HL-60/S4 treated with phorbol 12-myristate 13-acetate at 8.2 ng/mL for 4 days and 3 days (cell line): ENCODE measurements at regions not wholly inside any gene's neighbourhood (a gene's known extent, or its start where the extent isn't known, plus 50 kb on each side); places are given as distances from the start of the nearest gene placed in this dataset.
"Not testable (repeated sequence)": the region's sequence is repeated elsewhere in the genome, so short reads cannot be mapped to it uniquely, and the experiment has no call there.

ENCODE experiments used
- in situ Hi-C: fragments of 300-500 bp; cut with MboI; formaldehyde crosslinking; loops from 2 replicates; pipeline ENCODE4 v1.15.0; 2022; ENCODE audit warnings: low sequenced_read_pairs

DNA sequence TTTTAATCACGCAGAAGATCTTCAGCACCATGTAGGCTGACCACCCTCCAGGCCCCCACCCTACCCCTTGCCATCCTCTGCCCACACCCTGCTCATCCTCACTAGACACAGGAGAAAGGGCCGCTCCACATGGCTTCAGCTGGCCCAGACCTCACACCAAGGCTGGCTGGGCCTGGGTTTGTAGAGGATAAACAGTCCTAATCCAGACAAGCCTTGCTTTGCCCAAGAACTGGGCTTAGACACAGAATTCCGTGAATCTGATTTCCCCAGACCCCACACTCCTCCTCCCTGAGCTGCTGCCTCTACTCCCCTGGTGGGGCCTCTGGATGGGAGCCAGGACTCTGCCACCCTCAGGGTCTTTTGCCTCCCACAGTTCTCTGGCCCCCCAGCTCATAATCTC is 185.3 kb downstream of the CYP26B1 start:
- in situ Hi-C loops: no loop called here

DNA sequence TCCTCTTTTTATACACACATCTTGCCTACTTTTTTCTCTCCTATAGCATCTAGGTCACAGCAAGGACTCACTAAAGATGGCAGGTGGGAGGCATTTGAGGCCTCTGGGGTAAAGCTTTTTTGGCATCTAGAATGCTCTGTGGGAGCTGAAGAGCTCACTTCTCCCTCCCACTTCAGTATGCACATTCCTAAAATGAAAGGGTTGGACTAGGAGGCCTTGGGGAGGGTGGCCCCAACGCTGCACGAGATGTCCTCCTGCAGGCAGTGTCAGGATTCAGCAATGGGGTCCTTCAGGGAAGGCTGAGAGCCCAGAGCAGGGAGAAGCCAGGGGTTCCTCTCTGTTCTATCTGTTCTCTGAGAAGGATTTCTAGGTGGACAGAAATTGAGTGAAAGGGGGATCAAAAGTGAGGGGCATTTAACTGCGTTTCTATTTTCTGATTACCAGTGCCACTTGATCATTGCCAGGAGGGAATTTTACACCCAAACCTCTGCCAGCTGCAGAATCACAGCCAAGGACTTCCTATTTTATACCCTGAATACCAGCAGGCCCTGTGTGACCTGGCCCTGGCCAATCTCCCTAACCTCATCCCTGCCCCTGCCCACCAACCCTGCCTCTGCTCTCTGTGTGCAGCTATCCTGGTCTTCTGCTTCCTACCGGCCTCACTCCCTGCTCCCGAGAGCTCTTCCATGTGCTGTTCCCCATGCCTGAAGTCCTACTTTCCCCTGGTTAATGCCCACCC is 186.2 kb downstream of the CYP26B1 start:
- in situ Hi-C loops: no loop called here

DNA sequence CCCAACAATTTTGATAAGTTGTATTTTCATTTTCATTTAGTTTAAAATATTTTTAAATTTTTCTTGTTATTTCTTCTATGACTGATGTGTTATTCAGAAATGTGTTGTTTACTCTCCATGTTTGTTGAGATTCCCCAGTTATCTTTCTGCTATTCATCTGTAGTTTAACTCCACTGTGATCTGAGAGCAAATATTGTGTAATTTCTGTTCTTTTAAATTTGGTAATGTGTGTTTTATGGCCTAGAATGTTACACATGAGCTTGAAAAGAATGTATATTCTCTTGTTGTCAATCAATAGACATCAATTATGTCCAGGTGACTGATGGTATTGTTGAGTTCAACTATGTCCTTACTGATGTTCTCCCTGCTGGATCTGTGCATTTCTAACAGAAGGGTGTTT is 188.2 kb downstream of the CYP26B1 start:
- in situ Hi-C loops: no loop called here

DNA sequence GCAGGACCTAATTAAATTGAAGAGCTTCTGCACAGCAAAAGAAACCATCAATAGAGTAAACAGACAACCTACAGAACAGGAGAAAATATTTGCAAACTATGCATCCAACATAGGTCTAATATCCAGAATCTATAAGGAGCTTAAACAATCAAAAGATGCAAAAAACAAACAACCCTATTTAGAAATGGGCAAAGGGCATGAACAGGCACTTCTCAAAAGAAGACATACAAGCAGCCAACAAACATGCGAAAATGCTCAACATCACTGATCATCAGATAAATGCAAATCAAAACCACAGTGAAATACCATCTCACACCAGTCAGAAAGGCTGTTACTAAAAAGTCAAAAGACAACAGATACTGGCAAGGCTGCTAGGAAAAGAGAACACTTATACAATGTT is 189.2 kb downstream of the CYP26B1 start:
- in situ Hi-C loops: not testable (repeated sequence)

DNA sequence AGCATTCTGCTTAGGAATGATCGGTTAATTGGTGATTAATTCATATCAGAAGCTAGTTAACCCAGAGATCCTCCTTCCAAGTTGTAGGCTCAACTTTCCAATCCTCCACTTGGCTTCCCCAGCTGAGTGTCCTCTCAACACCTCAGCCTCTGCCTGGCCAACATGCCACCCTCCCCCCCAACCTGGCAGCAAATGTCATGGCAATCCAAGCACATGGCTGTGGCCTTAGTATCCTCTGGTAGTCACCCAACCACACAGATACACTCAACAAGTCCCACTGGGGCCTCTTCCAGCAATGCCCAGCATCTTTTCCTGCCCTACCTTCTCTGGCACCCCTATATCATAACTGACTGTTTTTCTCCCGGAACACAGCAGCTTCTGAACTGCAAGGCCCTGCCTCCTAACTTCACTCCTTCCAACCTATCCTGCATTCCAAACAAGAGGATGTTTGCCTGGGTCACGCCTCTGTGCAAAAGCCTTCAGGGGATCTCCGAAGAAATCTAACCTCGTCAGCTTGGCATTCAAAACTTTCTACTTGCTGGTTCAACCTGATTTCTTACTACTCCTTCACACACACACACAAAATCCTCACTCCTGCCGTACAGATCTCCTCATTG is 195.0 kb downstream of the CYP26B1 start:
- in situ Hi-C loops: no loop called here

DNA sequence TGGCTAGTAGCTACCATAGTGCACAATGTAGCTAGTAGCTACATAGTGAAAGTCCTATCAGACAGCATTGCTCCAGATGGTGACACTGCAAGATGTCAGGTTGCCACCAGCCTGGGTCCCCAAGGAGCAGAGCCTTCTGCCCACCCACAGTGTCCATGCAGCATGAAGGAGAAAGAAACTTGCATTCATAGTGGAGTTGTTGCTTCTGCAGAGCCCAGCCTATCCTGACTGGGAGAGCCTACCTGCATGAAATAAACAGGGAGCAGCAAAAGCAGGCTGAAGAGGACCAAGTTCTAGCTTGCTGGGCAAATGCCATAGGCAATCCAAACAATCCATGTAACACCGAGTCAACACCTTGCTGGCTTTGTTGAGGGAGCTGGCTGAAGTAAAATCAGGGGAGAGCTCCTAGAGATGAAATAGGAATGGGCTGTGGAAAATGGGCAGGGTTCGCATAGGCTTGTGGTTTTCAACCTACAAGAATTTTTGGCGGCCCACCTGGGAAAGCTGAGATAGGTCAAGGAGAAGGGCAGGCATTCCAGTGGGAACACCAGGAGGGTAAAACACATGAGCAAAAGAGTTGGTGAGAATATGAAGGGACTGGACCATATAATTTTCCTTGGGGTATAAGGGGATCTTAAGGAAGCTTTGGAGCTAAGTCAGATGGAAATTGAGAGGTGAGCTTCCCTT is 195.8 kb downstream of the CYP26B1 start:
- in situ Hi-C loops: no loop called here

DNA sequence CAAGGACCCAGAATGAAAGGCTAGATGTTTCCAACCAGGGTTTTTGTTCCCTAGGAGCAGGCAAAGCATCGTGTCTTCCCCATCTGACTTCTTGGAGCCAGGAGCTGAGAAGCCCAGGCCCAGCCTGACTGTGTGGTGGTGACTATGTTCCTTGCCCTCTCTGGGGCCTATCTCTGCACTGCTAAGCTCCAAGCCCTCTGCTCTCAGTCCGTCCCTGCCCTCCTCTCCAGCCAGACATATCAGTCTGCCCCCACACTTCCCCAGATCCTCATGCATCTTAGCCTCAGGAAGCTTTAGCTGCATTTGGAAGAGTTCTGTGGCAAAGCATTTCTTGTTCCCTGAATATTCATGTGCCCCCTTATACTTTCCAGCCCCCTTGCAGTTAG is 196.6 kb downstream of the CYP26B1 start:
- in situ Hi-C loops: no loop called here

DNA sequence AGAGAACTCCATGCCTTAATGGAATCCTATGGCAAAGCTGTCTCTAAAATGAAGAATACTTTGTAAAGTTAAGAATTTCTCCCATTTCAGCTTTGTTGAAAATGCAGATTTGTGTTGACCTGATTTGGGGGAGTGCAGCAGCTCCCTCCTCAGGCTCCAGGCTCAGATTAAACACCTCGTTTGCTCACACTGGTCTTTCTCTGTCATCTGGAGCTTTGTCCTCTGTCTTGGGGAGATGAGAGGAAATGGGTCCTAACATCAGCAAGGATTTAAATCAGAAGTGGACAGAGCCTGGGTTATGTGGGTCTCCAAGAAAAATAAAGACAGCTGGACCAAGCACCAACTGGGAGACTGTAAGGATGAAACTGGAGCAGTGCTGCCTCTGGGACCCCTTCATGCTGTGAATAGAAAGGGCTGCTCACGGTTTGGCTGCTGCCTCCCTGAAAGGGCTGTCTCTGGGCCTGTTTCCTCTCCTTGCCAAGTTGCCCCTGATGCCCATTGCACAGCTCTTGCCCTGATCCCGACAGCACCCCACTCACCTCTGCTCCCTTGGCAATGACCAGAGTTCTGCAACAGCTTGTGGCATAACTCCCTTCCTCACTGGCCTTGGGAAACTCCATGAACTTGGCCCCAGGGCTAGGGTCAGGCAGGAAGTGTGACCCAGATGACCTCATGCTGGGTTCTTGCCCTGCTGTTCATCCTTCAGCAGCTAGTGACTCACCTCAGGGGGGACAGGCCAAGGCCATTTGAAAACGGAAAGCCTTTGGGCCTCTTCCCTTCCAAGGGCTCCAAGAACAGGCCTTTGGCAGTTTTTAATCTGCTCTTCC is 197.2 kb downstream of the CYP26B1 start:
- in situ Hi-C loops: no loop called here

DNA sequence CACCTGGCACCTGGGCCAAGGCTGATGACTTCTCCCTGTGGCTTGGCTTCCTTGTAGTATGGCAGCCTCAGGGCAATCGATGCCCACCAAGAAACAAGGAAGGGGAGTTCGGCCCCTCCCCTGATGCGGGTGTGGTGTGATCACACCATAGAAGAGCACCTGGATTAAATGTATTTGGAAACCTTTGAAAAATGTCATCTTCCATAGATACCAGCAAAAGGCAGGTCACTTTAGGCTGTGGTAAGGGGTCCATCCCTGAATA is 198.2 kb downstream of the CYP26B1 start:
- in situ Hi-C loops: no loop called here

DNA sequence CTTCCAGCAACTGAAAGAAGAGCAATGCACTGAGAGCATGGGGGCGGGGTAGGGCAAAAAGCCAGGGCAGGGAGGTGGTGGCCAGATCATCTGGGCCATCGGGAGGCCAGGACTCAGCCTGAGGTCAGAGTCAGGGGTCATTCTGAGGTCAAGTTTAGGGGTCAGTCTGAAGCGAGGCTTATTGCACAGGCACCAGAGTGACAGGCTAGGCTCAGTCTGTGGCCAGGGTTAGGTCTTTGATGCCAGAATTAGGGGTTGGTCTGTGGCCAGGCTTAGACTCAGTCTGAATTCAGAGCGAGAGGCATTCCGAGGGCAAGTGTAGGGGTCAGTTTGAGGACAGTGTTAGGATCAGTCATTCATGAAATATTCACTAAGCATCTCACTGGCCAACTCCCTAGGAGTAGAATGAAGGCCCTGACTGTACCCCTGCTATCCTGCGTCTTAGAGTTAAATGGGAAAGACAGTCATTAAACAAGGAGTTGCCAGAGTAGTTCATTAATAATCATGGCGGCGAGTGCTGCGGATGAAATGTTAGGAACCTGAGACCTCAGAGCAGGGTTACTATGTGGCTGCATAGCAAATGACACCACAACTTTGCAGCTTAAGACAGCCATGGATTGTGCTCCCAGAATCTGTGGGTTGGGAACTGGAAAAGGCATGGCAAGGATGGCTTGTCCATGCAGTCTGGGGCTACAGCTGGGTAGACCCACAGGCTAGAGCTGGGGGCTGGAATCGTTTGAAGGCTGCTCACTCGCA is 198.7 kb downstream of the CYP26B1 start:
- in situ Hi-C loops: no loop called here

DNA sequence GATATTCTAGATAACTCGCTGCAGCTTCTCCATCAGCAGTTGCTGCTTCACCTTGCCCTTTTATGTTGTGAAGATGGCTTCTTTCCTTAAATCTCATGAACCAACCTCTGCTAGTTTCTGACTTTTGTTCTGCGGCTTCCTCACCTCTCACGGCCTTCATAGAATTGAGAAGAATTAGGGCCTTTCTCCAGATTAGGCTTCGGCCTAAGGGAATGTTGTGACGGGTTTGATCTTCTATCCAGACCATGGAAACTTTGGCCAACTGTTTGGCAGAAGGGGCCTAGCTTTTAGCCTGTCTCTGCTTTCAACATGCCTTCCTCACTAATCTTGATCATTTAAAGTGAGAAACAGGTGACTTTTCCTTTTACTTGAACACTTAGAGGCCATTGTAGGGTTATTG is 199.9 kb downstream of the CYP26B1 start:
- in situ Hi-C loops: no loop called here

DNA sequence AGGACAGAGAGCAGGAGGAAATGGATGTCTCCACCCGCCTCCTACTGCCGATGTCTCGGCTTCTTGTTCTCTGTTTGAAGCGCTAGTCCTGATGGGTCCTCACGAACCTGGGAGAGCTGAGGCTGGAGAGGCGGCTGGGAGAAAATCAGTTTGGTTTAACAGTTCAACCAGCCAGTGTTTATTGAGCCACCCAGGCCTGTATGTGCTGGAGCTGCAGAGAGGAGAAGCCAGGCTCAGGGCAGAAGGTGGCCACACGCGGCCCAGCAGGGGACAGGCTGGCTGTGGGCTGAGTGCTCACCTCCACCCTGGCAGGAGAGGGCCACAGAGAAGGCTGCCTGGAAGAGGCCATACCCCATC is 202.1 kb downstream of the CYP26B1 start:
- in situ Hi-C loops: no loop called here

DNA sequence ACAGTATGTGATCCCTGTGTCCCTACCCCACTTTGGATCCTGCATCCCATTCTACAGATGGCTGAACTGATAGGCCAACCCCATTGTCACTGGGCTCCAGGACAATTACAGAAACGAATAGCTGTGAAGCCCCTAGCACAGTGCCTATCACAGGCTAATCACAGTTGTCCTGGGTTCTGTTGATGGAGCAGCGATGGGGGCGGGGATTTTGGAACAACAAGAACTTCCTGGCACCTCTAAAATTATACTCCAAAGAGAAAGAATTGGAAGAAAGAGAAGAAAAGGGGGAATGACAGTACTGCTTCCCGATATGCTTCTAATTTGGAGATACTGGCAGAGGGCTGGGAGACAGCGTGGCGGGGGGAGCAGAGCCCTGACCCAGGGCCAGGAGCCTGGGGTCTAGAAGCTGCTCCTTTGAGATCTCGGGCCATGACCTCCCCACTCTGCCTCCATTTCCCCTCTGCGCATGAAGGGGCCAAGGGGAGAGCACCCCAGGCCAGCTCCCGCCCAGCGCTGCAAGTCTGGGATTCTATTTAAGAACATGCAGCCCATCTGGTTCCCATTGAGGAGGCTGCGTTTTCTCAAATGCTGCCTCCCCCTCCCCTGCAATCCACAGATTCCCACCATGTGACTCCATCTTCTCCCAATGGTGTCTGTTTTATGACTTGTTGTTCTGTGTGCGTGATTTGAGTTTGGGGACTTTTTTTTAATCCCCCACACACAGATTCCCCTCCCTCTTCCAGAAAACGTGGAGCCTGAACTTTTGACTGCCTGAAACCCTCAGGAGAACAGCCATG is 202.7 kb downstream of the CYP26B1 start:
- in situ Hi-C loops: no loop called here

DNA sequence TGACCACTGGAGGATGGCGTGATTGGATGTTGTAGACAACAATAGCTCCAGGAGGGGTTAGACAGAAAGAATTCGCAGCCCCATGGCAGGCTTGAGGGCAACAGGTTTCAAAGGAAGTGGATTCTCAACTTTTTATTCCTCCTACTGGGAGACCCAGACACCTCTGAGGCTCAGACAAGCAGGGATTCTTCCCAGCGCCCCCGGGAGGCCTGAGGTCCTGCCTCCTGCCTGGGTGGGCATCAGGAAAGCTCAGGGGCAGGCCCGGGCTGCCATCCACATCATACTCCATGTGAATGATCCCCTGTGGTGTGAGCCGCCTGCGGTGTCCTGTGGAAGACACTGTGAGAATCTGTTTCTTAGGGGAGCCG is 203.5 kb downstream of the CYP26B1 start:
- in situ Hi-C loops: no loop called here

DNA sequence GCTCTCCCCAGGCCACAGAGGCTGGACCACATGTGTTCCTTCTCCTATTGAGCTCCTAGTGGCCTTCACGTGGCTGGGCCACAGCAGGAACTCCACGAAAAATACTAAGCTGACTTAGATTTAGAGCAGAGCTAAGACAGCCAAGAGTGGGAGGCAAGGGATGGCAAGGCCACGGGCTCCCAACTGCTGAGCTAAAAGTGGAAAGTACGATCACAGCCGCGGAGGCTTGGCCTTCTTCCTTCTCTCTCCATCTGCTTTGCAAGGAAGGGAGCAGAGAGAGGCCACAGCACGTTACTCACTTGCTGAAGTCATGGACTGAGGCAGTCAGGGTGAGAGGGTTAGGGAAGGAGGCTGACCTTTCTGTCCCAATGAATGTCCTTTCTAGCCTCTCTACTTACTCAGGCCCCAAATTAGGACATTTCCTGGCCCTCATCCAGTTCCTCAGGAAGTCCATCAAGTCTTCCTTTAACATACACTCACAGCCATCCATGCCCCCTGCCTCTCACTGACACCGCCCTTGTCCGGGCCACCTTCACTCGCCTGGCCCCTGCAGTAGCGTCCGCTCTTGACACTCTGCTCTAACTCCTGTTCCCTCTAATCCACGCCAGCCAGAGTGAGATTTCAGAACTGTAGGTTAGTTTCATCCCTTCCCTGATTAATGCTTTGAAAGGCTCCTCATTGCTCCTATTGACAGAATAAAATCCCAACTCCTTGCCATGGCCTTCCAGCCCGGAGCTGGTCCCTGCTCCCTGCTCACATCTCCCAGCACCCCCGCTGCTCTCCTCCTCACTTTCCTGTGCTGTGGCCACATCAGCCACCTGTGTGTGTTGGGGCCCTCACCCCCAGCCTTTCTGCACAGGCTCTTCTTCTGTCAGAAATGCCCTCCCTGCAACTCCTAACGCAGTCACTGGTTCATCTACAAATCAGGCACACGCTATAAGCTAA is 204.2 kb downstream of the CYP26B1 start:
- in situ Hi-C loops: no loop called here

DNA sequence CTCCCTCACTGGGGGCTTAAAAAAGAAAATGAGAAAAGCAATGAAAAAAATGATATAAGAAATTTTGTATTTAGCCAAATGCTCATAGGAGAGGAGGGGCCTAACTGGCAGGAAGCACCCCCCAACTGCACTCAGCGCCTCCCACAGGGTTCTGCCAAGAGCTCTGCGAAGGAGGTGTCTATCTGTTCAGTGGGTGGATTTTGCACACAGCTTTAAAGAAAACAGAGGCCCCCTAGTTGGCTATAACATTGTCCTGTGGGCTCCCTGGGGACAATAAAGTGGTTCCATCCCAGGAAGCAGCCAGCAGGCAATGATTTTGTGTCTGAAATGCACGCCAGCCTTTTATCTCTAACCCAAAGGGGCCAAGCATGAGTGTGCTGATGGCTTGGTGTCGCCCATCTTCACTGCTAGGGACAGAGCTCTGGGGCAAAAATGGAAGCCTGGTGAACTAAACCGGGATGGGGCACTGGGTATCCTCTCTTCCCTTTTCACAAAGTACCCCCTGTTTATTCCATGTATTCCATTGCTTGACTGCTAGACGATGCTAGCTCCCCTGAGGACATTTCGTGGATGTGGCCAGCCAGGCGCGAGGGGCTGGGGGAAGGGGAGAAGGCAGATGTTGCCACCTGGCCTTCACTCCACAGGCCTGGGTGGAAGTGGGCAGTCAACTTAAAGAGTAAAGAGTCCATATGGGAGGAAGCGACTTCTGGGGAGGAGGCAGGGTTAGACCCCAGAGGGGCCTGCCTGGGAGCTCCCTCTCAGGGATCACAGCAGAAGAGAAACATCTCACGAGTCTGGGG is 205.7 kb downstream of the CYP26B1 start:
- in situ Hi-C loops: no loop called here

DNA sequence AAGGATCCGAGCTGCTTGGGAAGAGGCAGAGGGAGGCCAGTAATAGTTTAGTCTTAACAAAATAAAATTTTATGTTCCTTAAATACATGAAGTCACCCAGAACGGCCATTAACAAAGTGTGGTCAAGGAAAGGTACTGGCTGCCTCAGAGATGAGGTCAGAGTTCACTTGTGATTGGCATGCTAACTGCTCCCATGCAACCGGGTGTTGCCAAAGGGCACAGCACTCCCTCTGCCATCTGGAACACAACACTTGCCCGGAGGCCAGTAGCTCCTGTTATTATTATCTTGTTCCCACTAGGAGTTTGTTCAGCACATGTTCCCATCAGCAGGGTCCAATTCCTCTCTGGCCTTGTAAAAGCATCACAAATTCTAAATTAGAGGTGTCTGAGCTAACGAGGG is 207.0 kb downstream of the CYP26B1 start:
- in situ Hi-C loops: no loop called here
